GM21447 (cell line): ENCODE measurements at regions not wholly inside any gene's neighbourhood (a gene's known extent, or its start where the extent isn't known, plus 50 kb on each side); places are given as distances from the start of the nearest gene placed in this dataset.

Experiments used
- ATAC-seq: cut with Tn5 transposase; IDR thresholded peaks from one replicate; pipeline ENCODE4 v1.9.1; 2021; ENCODE audit not compliant: unreplicated experiment

- ATAC-seq: no peak
Measured at GRCh38 chr15:62816342-62817069, 226.0 kb upstream of the TPM1 start.

DNA sequence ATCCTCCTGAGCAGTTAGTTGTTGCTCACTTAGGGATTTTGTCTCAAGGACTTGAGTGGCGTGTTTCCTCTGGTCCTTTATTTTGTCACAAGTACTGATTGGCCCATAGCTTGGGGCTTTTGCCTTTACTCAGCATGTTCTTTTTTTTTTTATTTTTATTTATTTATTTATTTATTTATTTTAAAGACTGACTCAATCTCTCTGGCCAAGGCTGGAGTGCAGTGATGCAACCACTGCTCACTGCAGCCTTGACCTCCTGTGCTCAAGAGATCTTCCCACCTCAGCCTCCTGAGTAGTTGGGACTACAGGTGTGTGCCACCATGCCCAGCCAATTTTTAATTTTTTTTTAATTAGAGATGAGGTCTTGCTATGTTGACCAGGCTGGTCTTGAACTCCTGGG lies 223.9 kb upstream of the TPM1 start:
- no peak for ATAC-seq

DNA sequence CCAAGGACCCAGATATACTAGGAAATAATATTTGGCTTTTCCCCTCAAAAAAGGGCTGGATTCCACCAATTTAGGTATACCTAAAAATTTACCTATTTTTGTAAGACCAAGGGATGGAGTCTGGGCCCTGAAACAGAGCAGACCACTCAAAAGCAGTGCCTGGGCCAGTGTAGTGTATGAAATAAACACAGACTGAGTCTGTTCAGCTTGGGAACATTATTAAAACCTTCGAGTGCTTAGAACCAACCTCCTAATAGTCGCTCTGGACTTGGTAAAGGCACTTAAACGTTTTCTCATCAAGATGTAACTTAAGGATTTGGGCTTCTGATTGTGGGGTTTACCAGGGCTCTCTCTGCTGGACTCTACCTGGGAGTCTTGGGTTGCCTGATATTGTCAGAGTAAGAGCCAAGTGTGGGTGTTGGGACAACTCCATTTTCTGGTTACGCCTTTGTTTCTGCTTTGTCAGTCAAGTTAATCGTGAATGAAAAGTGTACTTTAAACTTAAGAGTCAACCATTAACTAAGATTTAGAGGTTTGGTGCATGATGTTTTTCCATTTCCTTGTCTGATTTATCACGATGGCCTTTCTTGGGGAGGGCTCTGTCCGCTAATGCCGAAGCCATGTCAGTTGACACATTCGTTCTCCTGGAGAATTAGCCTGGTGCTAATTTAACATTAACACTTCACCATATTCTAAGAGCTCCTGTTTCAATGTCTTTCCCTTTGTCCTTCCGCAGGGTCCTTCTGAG lies 221.0 kb upstream of the TPM1 start:
- no peak for ATAC-seq

GRCh38 chr15:62822228-62822627 lies 220.3 kb upstream of the TPM1 start:
- ATAC-seq: no peak

DNA sequence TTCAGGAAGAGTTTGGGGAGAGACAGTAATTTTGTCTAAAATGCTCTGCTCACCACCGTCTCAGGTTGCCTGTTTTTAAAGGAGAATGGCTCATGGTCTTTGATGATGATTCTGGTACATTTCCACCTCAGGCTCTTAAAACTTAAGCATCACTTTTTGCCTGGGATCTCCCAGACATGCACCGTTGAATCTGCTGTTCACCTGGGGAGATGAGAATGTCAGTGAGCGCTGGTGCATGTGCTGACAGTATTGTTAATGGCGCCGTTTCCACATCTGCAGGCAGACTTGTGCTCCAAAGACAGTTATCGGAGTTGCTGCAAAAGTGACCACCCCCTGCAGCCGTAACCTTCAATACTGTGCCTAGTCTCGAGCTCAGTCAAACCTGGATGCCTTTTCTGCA lies 219.0 kb upstream of the TPM1 start:
- no peak for ATAC-seq

GRCh38 chr15:62824111-62825015 lies 218.2 kb upstream of the TPM1 start:
- no peak for ATAC-seq

DNA sequence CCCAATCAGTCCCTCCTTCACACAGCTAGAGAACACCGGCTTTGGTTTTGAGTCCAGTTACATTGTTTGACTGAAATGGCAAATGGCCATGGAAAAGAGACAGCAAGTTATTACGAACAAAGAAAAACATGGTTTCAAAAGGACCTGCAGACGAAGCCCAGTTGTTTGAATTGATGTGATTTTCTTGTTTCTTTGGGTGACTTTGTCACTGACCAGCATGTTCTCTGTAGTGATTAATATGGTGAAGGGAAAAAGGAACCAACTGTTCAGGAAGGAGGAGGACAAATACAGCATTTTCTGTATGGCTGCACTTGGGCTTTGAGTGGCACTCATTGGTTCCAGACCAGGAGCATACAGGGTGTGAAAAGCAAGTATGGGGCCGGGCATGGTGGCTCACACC lies 217.4 kb upstream of the TPM1 start:
- no peak for ATAC-seq

DNA sequence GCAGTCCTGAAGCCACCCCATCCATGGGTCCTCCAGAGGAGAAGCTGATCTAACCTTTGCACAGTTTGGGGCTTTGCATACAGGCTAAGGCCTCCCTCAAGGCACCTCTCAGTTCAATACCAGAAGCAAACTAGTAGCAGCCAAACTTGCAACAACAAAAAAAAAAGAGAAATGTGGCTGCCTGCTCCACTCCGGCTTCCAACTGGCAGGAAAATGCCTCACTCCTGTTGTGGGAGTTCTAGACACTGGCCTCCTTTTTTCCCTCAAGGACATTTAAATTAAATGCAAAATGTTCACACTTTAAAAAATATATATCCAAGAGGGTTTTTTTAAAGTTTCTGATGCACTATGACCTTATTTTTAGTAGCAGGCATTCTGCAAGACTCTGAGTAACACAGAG lies 216.0 kb upstream of the TPM1 start:
- ATAC-seq: no peak

- no peak for ATAC-seq
Measured at GRCh38 chr15:62828364-62828763, 214.2 kb upstream of the TPM1 start.

GRCh38 chr15:62832231-62832630 lies 210.3 kb upstream of the TPM1 start:
- ATAC-seq: no peak

GRCh38 chr15:62833646-62834045 lies 208.9 kb upstream of the TPM1 start:
- no peak for ATAC-seq

DNA sequence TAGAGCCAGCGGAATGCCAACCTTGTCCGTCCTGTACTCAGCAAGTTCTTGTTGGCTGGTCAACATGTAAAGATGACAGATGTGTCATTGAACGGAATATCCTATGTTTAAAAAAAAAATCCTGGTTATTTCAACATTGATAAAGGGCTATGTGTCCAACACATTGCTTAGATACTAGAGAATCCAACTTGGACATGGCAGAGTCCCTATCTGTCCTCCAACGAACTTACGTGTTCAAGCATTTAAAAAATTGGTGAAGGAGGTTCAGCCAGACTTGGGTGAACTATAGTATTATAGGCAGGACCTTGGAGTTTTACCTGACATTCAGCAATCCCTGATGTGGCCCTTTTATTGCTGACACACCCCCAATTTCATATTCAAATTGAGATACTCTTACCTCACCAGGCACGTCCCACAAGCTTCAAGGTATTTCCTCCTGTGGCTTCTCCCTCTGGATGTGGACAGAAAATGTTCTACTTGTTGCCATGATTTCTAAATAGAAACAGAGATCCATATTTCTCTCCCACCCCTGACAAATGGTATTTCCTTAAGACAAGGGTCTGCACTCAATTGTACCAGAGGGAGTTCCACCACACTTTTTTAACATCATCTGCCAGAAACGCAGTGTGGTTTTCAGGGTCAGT lies 207.7 kb upstream of the TPM1 start:
- no peak for ATAC-seq

DNA sequence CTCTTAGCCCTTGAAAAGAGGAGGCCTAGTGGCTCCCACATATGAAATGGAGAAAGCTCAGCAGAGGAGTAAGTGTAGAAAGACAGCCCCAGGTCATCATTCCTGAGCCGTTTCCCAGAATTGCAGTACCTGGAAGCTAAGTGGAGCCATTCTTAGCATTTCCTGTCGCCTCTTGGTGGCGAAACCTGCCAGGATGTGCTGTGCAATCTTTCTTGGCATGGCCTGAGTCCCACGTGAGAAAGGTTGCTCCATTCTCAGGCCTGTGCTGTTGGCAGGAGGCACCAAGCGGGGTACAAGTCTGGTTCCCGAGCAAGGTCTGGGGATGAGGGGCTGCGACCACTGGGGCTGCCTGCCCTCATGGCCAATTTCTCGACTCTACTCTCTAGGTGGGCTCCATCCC lies 207.2 kb upstream of the TPM1 start:
- ATAC-seq: no peak

DNA sequence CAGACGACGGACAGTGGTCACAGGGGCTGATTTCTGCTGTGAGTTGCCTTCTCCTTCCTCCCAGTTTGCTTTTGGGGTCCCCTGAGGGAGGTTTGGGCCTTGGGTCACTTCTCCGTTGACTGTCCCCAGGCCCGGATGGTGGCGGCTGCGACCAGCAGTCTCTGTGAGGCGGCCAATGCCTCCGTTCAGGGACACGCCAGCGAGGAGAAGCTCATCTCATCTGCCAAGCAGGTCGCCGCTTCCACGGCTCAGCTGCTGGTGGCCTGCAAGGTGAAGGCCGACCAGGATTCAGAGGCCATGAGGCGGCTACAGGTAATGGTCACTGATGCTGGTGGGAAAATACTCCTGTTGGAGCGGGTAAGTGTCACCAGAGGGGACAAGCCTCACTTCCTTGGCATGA lies 206.8 kb upstream of the TPM1 start:
- no peak for ATAC-seq

DNA sequence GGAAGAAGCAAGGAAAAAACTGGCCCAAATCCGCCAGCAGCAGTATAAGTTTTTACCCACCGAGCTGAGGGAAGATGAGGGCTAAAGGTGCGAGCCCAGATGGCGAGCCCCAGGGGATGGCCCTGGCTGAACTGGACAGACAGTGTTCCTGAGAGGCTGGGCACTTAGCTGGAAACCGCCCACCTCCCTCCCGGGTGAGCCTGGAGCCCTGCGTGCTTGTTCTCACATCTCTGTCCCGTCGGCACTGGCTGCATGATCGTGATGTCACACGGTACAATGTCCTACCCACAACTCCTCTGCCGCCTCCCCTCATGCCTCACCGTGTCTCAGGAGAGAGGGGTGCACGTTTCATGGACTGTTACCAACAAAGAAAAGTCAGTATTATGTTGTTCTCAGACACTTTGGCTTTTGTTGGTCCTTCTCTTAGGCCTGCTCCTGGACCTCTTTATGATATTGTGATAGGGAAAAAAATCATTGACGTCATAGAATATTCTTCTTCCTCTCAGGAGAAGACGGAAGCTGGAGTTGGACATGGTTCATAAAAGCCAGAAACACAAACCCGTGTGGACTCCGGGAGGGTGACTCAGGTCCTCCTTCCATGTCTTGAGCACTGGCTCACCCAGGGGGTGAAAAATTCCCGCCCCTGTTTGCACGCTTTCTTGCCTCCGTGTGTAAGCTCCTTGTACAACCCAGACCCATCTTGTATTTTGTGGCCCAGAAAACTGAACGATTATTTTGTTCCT lies 201.8 kb upstream of the TPM1 start:
- ATAC-seq: no peak

DNA sequence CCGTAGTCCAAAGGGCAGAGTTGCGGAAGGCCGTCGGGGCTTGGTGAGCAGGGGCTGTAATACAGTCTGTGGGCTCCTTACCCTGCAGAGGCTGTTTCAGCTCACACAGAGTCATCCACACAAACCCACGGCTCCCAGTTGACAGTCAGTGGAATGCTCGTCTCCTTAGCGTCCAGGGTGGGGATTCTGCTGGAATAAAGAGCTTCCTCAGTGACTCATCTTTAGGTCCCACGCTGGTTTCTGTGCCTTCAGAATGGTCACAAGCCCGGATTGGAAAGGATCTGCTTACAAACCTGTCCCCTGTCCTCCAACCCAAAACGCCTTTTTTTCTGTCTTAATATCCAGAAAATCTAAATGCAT lies 201.3 kb upstream of the TPM1 start:
- no peak for ATAC-seq

GRCh38 chr15:62841891-62842559 lies 200.5 kb upstream of the TPM1 start:
- no peak for ATAC-seq

DNA sequence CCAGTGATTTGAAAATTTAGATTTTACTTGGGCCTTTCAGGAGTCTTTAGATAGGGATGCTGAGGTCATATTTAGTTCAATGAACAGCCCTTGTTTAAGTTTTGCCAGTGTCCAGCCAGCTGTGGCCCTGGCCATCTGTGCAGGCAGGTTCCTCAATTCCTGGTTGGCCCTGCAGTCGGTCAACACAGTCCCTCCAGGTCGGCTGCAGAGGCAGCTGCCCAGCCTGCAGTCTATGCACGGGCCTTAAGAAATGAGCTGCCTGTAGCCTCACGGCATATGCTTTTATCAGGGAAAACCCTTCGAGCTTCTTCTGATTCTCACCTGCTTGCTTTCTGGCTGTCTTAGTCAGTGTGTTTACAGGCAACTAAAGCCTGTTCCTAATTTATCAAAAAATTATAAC lies 199.2 kb upstream of the TPM1 start:
- ATAC-seq: no peak

DNA sequence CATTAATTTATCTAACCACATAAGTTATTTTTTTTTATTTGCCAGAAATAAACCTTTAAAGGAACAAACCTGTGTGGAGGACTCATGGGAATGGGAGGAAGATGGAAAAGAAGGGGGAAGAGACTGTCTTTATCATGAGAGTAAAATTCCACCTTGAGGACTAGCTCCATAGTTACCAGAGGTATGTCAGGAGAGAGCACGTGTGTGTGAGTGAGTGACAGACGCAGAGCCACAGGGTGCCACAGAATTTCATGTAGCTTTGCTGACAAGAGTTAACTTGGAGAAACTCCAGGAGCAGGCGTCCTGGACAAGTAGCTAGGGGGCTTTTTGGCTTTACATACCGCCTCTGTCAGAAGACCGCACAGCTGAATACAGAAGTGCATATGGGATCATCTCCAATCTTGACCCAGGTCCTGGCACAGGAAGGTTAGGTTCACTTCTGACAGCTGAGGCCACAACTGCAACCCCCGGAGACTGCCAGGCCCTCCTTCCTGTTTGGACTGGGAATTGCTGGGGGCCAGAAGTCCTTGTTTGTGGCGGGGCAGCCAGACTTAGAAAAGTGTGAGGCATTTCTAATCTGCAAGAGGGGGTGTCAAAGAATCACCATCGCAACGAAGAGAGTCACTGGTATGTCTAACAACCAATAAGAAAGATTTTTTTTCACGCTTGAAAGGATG lies 197.8 kb upstream of the TPM1 start:
- ATAC-seq: no peak
